ENCODE measurements at regions not wholly inside any gene's neighbourhood (a gene's known extent, or its start where the extent isn't known, plus 50 kb on each side); places are given as distances from the start of the nearest gene placed in this dataset.

DNA sequence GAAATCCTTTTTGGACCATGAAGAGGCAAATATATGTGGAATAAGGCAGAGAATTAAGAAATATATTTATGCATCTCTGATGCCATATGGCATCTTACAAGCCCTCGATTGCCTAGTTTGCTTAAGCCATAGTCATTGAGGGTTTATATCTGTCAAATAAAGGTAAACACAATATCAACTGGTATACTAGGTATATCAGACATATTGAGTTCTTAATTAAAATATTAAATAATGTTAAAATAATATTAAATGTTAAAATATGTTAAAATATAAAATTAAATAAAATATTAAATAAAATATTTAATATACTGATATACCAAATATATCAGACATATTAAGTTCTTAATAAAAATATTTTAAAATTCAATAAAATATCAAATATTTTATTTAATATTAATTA, 567.4 kb upstream of the PTCHD4 start:
- H3K27me3 Mint-ChIP-seq (ENCODE audit: insufficient read depth, unreplicated experiment), result no peaks in the 10 kb centered on the region
- TF ChIP-seq CTCF (IDR thresholded peaks at IDR 0.05; ENCODE audit: unreplicated experiment), result no peak
- no peak for DNase-seq (ENCODE audit: unreplicated experiment)
- POLR2A ChIA-PET, result no interaction called here
- H3K4me3 Mint-ChIP-seq (ENCODE audit: unreplicated experiment), result no peak overlapping the region
- no peaks in the 10 kb centered on the region for H3K9me3 Mint-ChIP-seq (ENCODE audit: unreplicated experiment)
- intact Hi-C loops (cut with micrococcal nuclease), result no loop called here
- H3K27ac Mint-ChIP-seq (ENCODE audit: low read depth, unreplicated experiment), result no peak overlapping the region
- CTCF ChIA-PET, result no interaction called here
- H3K36me3 Mint-ChIP-seq (ENCODE audit: insufficient read depth, unreplicated experiment), result no peaks in the 10 kb centered on the region
- H3K4me1 Mint-ChIP-seq (ENCODE audit: insufficient read depth, unreplicated experiment), result no peaks in the 10 kb centered on the region
- no TSS peak for BruUV-seq (replicated peaks)

- DNase-seq (ENCODE audit: unreplicated experiment), result peak; percentile 31
- no peaks in the 10 kb centered on the region for H3K27me3 Mint-ChIP-seq (ENCODE audit: insufficient read depth, unreplicated experiment)
- intact Hi-C loops (cut with micrococcal nuclease), result no loop called here
- TF ChIP-seq CTCF (IDR thresholded peaks at IDR 0.05; ENCODE audit: unreplicated experiment), result no peak
- H3K9me3 Mint-ChIP-seq (ENCODE audit: unreplicated experiment), result no peaks in the 10 kb centered on the region
- no peak overlapping the region for H3K4me3 Mint-ChIP-seq (ENCODE audit: unreplicated experiment)
- ChIA-PET CTCF (no interaction called here), POLR2A (no interaction called here)
- H3K36me3 Mint-ChIP-seq (ENCODE audit: insufficient read depth, unreplicated experiment), result no peaks in the 10 kb centered on the region
- no peak overlapping the region for H3K27ac Mint-ChIP-seq (ENCODE audit: low read depth, unreplicated experiment)
- BruUV-seq (replicated peaks), result no TSS peak
- peaks cover 12% of the 10 kb centered on the region for H3K4me1 Mint-ChIP-seq (ENCODE audit: insufficient read depth, unreplicated experiment)
These were observed 560.5 kb upstream of the PTCHD4 start for GRCh38 chr6:48671505-48671904.

- H3K36me3 Mint-ChIP-seq (ENCODE audit: insufficient read depth, unreplicated experiment), result no peaks in the 10 kb centered on the region
- intact Hi-C loops (cut with micrococcal nuclease), result no loop called here
- ChIA-PET CTCF (no interaction called here), POLR2A (interaction anchor here (0.7 kb wide), 1 partner anchor 260 kb away, joined by 3 read pairs; no protein-coding TSS in a partner anchor)
- no peak for TF ChIP-seq CTCF (IDR thresholded peaks at IDR 0.05; ENCODE audit: unreplicated experiment)
- BruUV-seq (replicated peaks), result no TSS peak
- no peak for DNase-seq (ENCODE audit: unreplicated experiment)
- no peaks in the 10 kb centered on the region for H3K27me3 Mint-ChIP-seq (ENCODE audit: insufficient read depth, unreplicated experiment)
- no peaks in the 10 kb centered on the region for H3K9me3 Mint-ChIP-seq (ENCODE audit: unreplicated experiment)
- H3K27ac Mint-ChIP-seq (ENCODE audit: low read depth, unreplicated experiment), result no peak overlapping the region
- no peak overlapping the region for H3K4me3 Mint-ChIP-seq (ENCODE audit: unreplicated experiment)
- H3K4me1 Mint-ChIP-seq (ENCODE audit: insufficient read depth, unreplicated experiment), result peaks cover 12% of the 10 kb centered on the region
These were observed 559.5 kb upstream of the PTCHD4 start for GRCh38 chr6:48670546-48670945.

GRCh38 chr6:48667797-48668196, 556.8 kb upstream of the PTCHD4 start:
- Mint-ChIP-seq H3K36me3 (ENCODE audit: insufficient read depth, unreplicated experiment) (no peaks in the 10 kb centered on the region), H3K9me3 (ENCODE audit: unreplicated experiment) (no peaks in the 10 kb centered on the region), H3K27me3 (ENCODE audit: insufficient read depth, unreplicated experiment) (no peaks in the 10 kb centered on the region), H3K27ac (ENCODE audit: low read depth, unreplicated experiment) (no peak overlapping the region), H3K4me1 (ENCODE audit: insufficient read depth, unreplicated experiment) (peaks cover 18% of the 10 kb centered on the region), H3K4me3 (ENCODE audit: unreplicated experiment) (no peak overlapping the region)
- BruUV-seq (replicated peaks), result no TSS peak
- no peak for TF ChIP-seq CTCF (IDR thresholded peaks at IDR 0.05; ENCODE audit: unreplicated experiment)
- intact Hi-C loops (cut with micrococcal nuclease), result no loop called here
- ChIA-PET POLR2A (interaction anchor here (1.0 kb wide), 1 partner anchor 16 kb away, joined by 4 read pairs; no protein-coding TSS in a partner anchor), CTCF (interaction anchor here (0.6 kb wide), 1 partner anchor 627 kb away, joined by 3 read pairs; no protein-coding TSS in a partner anchor)
- no peak for DNase-seq (ENCODE audit: unreplicated experiment)

Data from MCF 10A (cell line).